NB4 (cell line): ENCODE measurements at regions not wholly inside any gene's neighbourhood (a gene's known extent, or its start where the extent isn't known, plus 50 kb on each side); places are given as distances from the start of the nearest gene placed in this dataset.

Source experiments
- DNase-seq: peaks from one replicate; pipeline ENCODE4 v3.0.0; 2010; ENCODE audit warnings: low read depth
- H3K4me3 ChIP-seq: one replicate; pipeline ENCODE4 v1.5.1; 2011; ENCODE audit warnings: mild to moderate bottlenecking, low read depth, low read length, moderate library complexity
- CTCF ChIP-seq: IDR thresholded peaks from one replicate; pipeline ENCODE4 v1.5.1; 2012; ENCODE audit warnings: low read depth, low read length
- MAX ChIP-seq: IDR thresholded peaks from 2 replicates; pipeline ENCODE4 v1.6.1; 2011; ENCODE audit warnings: low read depth, low read length
- MYC ChIP-seq: IDR thresholded peaks from 2 replicates; pipeline ENCODE4 v1.6.1; 2011; ENCODE audit warnings: low read depth, low read length
- POLR2A ChIP-seq: IDR thresholded peaks from 2 replicates; pipeline ENCODE4 v1.6.1; 2011; ENCODE audit warnings: mild to moderate bottlenecking; ENCODE audit not compliant: insufficient read length; ENCODE audit errors: extremely low read depth

- no peak for DNase-seq
- TF ChIP-seq MAX (no peak), CTCF (no peak), POLR2A (no peak), MYC (no peak)
- H3K4me3 ChIP-seq, result no peak overlapping the region
Measured at GRCh38 chr2:238506371-238507068, 79.8 kb downstream of the ASB1 start.

- no peak overlapping the region for H3K4me3 ChIP-seq
- DNase-seq, result no peak
- no peak for TF ChIP-seq CTCF
- TF ChIP-seq POLR2A, result no peak
- TF ChIP-seq MYC, result no peak
- no peak for TF ChIP-seq MAX
Measured at GRCh38 chr2:238507836-238508235, 81.1 kb downstream of the ASB1 start.

- no peak for TF ChIP-seq MAX
- no peak for TF ChIP-seq MYC
- no peak for TF ChIP-seq POLR2A
- no peak for TF ChIP-seq CTCF
- no peak for DNase-seq
- H3K4me3 ChIP-seq, result no peak overlapping the region
Measured at GRCh38 chr2:238509151-238509835, 82.6 kb downstream of the ASB1 start.

GRCh38 chr2:238509903-238510302 is 83.2 kb downstream of the ASB1 start:
- H3K4me3 ChIP-seq, result no peak overlapping the region
- TF ChIP-seq POLR2A (no peak), MYC (no peak), MAX (no peak)
- no peak for DNase-seq

GRCh38 chr2:238510911-238511613 is 84.3 kb downstream of the ASB1 start:
- no peak for DNase-seq
- no peak for TF ChIP-seq MAX
- no peak for TF ChIP-seq MYC
- H3K4me3 ChIP-seq, result no peak overlapping the region

GRCh38 chr2:238511614-238511950 is 84.9 kb downstream of the ASB1 start:
- DNase-seq, result no peak
- no peak overlapping the region for H3K4me3 ChIP-seq
- TF ChIP-seq POLR2A (no peak), CTCF (no peak), MAX (no peak), MYC (no peak)
